Pancreas (tissue), 10 donors: ENCODE measurements at regions not wholly inside any gene's neighbourhood (a gene's known extent, or its start where the extent isn't known, plus 50 kb on each side); places are given as distances from the start of the nearest gene placed in this dataset.
"Not testable (repeated sequence)": the region's sequence is repeated elsewhere in the genome, so short reads cannot be mapped to it uniquely, and the experiment has no call there.

Experiments
- ATAC-seq, 4 donors: fragments of 200-7000 bp; cut with Tn5 transposase; one replicate each; pipeline versions ENCODE4 v1.8.0 to v1.9.1; 2020; ENCODE audit warnings: mild to moderate bottlenecking in 4 of 4, moderate library complexity in 4 of 4
- DNase-seq, 6 donors: peaks; one replicate each; pipeline ENCODE4 v3.0.0-alpha.2; 2020
- FAIRE-seq: peaks from 2 replicates; lab custom pipeline; 2012; peaks lifted over from hg19 to GRCh38; lab: Jason Lieb, UNC
- H3K27ac ChIP-seq, 4 donors: fragments of 200-600 bp; sonication (generic); 1 replicate in 3 of 4; 2 replicates in 1 of 4; pipeline versions ENCODE4 v1.5.0 to v1.8.0; 2020
- H3K27me3 ChIP-seq, 4 donors: fragments of 200-600 bp; one replicate each; pipeline ENCODE4 v1.8.0; 2021
- H3K36me3 ChIP-seq, 3 donors: fragments of 200-600 bp; sonication (generic) in 1 of 3; one replicate each; pipeline versions ENCODE4 v1.5.0 to v1.8.0; 2020 to 2021
- H3K4me1 ChIP-seq, 3 donors: fragments of 200-600 bp; one replicate each; pipeline ENCODE4 v1.8.0; 2021
- H3K4me3 ChIP-seq, 4 donors: fragments of 200-600 bp; sonication (generic) in 2 of 4; one replicate each; pipeline versions ENCODE4 v1.5.0 to v1.8.0; 2020 to 2021
- H3K9me3 ChIP-seq, 4 donors: fragments of 200-600 bp; one replicate each; pipeline ENCODE4 v1.8.0; 2021
- CTCF ChIP-seq, 4 donors: fragments of 200-600 bp; sonication (generic) in 3 of 4; IDR thresholded peaks; one replicate each; pipeline versions ENCODE4 v1.5.0 to v1.8.0; 2021; ENCODE audit warnings: antibody characterized with exemption in 4 of 4
- WGBS, 2 donors: extraction: QIAGEN DNeasy Blood & Tissue Kit; methylation state at CpG; one replicate each; pipeline ENCODE4 v1.1.7; 2013; 5-methylcytosine and 5-hydroxymethylcytosine counted together
- intact Hi-C, 3 donors: fragments of 100-400 bp; cut with DNase I; formaldehyde crosslinking; loops; one replicate each; pipeline versions ENCODE4 v1.11.1 to v1.14.2; 2022
- donor health status: healthy with polysubstance abuse.
- donor health status: DM: no; HTN: no; CAD: no; lungs with moderate emphysema.
- donor health status: DM: no; HTN: no; CAD: no.
- donor health status: control.
- donor health status: control.
- donor health status: Bipolar disorder and iron deficiency.
- donor health status: DM: yes; HTN: yes; CAD: no.
- donor health status: DM: no; HTN: no; CAD: no.
- donor health status: DM: no; HTN: no; CAD: no.
- donor health status: DM: yes; HTN: yes; CAD: no.

DNA sequence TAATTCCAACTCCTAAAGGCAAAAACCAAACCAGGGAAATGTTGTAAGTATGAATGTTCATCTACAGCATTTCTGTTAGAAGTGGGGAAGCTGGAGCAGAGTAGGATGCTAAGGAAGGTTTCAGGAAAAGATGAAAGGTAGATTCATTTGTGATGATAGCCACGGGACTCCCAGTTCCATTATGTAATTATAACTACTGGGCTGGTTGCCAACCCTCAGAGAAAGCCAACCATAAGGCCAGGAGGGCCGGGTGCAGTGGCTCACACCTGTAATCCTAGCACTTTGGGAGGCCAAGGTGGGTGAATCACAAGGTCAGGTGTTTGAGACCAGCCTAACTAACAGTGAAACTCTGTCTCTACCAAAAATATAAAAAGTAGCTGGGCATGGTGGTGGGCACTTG, 288.9 kb upstream of the ETAA1 start:
- ATAC-seq: peak; percentile 52 to 72 (median 66)

DNA sequence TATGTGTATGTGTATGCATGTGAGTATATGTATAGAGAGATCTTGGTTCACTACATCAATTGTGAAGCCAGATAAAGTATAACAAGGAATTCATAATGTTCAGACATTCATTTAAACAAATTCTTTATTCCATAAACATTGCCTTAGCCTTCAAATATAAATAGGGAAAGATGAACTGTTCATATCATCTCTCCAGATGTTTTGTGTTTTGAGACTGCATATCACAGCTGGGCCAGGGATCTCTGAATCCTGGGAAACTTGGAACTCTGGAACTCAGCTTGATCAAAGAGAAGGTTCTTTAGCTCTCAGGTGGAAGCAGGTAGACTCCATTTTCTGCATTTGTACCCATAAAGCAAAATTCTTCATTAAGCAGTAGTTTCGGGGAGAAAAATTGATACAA, 272.6 kb upstream of the ETAA1 start:
- Histone ChIP-seq H3K36me3 (no peaks in the 10 kb centered on the region), H3K9me3 (no peaks in the 10 kb centered on the region), H3K4me3 (no peak overlapping the region), H3K4me1 (peaks cover 0 to 8% (median 0%) of the 10 kb centered on the region in 3 donors), H3K27ac (no peak overlapping the region), H3K27me3 (no peaks in the 10 kb centered on the region)
- 98 to 100% methylated on average over 1 of the region's 1 CpG for WGBS, 2 donors
- ATAC-seq: no peak
- no peak for DNase-seq
- intact Hi-C loops: no loop called here
- FAIRE-seq: no peak
- no peak for TF ChIP-seq CTCF (IDR thresholded peaks at IDR 0.05)

More for the DNA sequence above, 288.9 kb upstream of the ETAA1 start:
- DNase-seq (peak in 4 of 6 donors; percentile 19 to 28 (median 26)), FAIRE-seq (no peak)
- intact Hi-C loops: no loop called here
- H3K4me3 ChIP-seq: no peak overlapping the region
- peaks cover 0 to 4% (median 0%) of the 10 kb centered on the region in 4 donors for H3K9me3 ChIP-seq
- no peak for TF ChIP-seq CTCF (IDR thresholded peaks at IDR 0.05)
- H3K27ac ChIP-seq: no peak overlapping the region
- H3K27me3 ChIP-seq: no peaks in the 10 kb centered on the region
- H3K36me3 ChIP-seq: no peaks in the 10 kb centered on the region
- no peaks in the 10 kb centered on the region for H3K4me1 ChIP-seq
- WGBS, 2 donors: 12 to 16% methylated on average over 2 of the region's 2 CpGs

- no peak for FAIRE-seq
- no peak for TF ChIP-seq CTCF (IDR thresholded peaks at IDR 0.05)
- 50 to 55% methylated on average over 3 of the region's 3 CpGs for WGBS, 2 donors
Measured at GRCh38 chr2:67130531-67131256, 266.4 kb upstream of the ETAA1 start.

DNA sequence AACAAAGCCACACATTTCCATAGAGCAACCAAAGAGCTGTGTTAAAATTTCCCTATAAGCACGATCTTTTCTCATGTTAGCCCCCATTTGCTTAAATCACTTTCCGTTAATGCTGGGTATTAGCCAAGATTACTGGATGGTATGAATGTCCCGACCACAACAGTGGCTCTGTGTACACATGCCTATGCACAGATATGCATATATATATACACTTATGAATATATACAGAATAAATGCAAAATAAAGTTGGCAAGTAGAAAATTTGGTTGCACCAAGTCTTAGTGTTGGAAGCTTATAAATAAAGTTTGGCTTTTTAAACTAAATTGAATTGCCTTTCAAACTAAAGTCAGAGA, 265.9 kb upstream of the ETAA1 start:
- Histone ChIP-seq H3K27me3 (no peaks in the 10 kb centered on the region), H3K4me3 (no peak overlapping the region), H3K9me3 (no peaks in the 10 kb centered on the region), H3K4me1 (peaks cover 0 to 8% (median 0%) of the 10 kb centered on the region in 3 donors), H3K27ac (no peak overlapping the region), H3K36me3 (no peaks in the 10 kb centered on the region)
- ATAC-seq (no peak), FAIRE-seq (no peak), DNase-seq (no peak)
- intact Hi-C loops: no loop called here
- TF ChIP-seq CTCF (IDR thresholded peaks at IDR 0.05): no peak
- WGBS, 2 donors: 88 to 95% methylated on average over 3 of the region's 3 CpGs

More at GRCh38 chr2:67130531-67131256, 266.4 kb upstream of the ETAA1 start:
- no peaks in the 10 kb centered on the region for H3K27me3 ChIP-seq
- ATAC-seq (no peak), DNase-seq (no peak)
- no peaks in the 10 kb centered on the region for H3K36me3 ChIP-seq
- no peaks in the 10 kb centered on the region for H3K9me3 ChIP-seq
- H3K4me1 ChIP-seq: peaks cover 0 to 8% (median 0%) of the 10 kb centered on the region in 3 donors
- no peak overlapping the region for H3K27ac ChIP-seq
- H3K4me3 ChIP-seq: no peak overlapping the region
- intact Hi-C loops: no loop called here

DNA sequence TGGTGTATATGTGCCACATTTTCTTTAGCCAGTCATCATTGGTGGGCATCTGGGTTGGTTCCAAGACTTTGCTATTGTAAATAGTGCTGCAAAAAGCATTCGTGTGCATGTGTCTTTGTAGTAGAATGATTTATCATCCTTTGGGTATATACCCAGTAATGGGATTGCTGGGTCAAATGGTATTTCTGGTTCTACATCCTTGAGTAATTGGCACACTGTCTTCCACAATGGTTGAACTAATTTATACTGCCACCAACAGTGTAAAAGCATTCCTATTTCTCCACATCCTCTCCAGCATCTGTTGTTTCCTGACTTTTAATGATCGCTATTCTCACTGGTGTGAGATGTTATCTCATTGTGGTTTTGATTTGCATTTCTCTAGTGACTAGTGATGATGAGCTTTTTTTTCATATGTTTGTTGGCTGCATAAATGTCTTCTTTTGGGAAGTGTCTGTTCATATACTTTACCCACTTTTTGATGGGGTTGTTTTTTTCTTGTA, 264.6 kb upstream of the ETAA1 start:
- H3K4me1 ChIP-seq, H3K4me3 ChIP-seq, H3K36me3 ChIP-seq, H3K9me3 ChIP-seq, ATAC-seq, DNase-seq, FAIRE-seq, intact Hi-C loops, H3K27ac ChIP-seq, H3K27me3 ChIP-seq: not testable (repeated sequence)
- WGBS, 2 donors: 82 to 91% methylated on average over 2 of the region's 2 CpGs
